GM13977 (cell line): ENCODE measurements at regions not wholly inside any gene's neighbourhood (a gene's known extent, or its start where the extent isn't known, plus 50 kb on each side); places are given as distances from the start of the nearest gene placed in this dataset.

Experiments used
- DNase-seq: peaks from one replicate; pipeline ENCODE4 v3.0.0; 2012; ENCODE audit warnings: low spot score
- CTCF ChIP-seq: IDR thresholded peaks from 2 replicates; pipeline ENCODE4 v1.5.1; 2012; ENCODE audit warnings: mild to moderate bottlenecking, control low read depth; ENCODE audit not compliant: insufficient read depth; ENCODE audit errors: extremely low read depth, missing control alignments
- in situ Hi-C: fragments of 300-500 bp; cut with MboI; formaldehyde crosslinking; loops from one replicate; pipeline ENCODE4 v1.12.0; 2022; ENCODE audit warnings: low sequenced_read_pairs, low pct_unique_long_range_greater_than_20kb, mixed read lengths, inconsistent platforms; ENCODE audit not compliant: unreplicated experiment

DNA sequence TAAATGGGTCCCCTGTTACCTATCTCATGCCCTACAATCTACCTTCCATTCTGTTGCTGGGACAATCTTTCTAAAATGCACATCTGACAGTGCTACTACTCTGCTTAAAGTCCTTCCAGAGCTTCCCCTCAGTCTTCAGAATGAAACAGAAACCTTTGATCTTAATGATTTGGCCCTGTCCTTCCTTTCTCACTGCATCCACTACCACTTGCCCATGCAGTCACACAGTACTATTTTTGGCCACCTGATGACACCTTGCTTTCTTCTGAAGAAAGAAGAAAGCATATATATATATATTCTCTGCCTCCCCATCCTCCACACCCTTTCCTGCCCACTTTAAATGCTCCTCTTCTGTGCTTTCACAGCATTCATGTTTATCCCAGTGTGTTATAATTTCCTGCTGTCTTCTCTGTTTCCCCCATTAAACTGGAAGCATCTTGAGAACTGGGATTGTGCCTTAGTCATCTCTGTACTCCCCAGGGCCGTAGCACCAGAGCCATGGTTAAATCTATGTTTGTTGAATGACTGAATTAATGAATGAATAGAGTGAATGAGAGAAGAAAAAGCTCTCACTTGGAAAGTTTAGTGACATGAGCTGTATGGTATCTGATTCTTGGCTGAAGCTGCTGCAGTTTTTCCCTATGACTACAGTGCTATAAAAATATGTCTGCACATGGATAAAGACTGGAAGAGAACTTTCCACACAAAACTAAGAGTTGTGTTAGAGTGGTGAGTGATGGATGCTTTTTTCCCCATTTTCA is 56.2 kb downstream of the RTL9 start:
- in situ Hi-C loops, result loop anchor here (25.0 kb wide), 1 partner anchor 503 kb away; no protein-coding TSS in a partner anchor
- no peak for TF ChIP-seq CTCF
- DNase-seq, result peak; percentile 18

DNA sequence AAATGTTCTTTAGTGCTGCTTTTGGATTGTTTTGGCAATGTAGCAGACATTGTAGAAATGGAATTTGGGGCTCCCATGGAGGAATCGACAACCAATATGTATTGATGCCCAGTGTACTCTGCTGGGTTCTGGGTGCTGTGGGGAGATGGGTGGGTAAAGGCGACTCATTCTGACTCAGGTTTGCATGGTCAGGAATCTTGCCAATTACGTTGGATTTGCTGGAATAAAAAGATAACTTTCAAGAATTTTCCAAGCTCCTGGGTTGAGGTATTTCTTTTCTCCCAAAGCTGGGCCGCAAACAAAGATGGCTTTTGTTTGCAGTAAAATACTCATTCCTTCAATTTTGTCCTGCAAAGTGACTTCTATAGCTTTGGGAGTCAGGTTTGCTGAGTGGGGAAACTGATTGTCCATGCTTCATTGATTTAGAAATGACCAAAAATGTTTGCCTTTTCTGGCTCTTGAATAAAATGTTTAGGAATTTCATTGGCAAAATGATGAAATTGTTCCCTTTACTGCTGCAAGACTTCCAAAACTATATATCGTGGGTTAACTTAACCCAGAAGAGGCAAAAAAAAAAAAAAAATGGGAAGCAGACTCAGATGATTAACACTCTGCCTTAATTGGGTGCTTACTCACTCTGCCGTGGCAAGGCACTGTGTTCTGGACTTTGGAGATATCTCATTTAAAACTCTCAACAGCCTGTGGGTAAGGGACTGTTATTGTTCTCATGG is 57.0 kb downstream of the RTL9 start:
- in situ Hi-C loops, result loop anchor here (25.0 kb wide), 1 partner anchor 503 kb away; no protein-coding TSS in a partner anchor
- DNase-seq, result no peak
- no peak for TF ChIP-seq CTCF

GRCh38 chrX:110417128-110417527 is 58.5 kb downstream of the RTL9 start:
- no peak for TF ChIP-seq CTCF
- in situ Hi-C loops, result loop anchor here (25.0 kb wide), 1 partner anchor 505 kb away; no protein-coding TSS in a partner anchor
- DNase-seq, result no peak

DNA sequence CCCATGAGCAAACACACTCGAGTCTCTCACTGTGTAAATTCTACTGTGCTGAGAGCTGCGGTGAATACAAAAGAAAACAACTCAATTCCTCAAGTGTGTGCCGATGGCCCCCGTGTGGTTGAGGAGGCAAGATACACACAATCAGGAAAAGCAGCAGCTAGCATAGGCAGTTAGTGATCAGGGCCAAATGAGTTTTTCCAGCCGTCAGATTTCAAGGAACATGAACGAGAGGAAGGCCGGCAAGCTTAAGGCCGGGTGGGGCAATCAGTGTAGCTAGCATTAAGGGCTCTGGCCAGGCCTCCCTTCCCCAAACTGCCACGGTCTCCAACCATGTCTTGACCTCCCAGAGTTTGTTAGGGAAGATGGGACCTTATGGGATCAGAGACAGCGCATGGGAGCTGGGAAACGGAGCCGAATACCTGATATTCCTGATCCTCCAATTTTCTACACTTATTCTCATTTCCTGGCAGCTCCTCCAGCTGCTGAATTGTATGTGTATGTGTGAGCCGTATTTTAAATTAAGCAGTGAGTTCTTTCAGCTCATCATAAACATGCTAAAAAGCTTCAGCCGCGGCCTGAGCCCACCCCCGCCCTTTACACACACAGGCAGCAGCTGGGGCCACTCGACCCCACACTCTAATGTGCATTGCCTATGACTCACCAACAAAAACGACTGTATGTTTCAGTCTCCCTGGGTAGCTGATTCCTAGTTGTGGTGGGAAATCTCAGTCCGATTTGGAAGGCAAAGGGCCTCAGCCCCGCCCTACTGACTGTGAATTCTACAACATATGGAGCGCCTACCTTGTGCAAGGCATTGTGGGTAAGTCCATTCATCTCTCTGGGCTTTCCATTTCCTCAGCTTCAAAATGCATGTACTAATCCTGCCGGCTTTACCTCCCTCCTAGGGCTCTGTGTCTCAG is 59.9 kb downstream of the RTL9 start:
- peak; percentile 23 for DNase-seq
- peak; percentile 42 for TF ChIP-seq CTCF
- in situ Hi-C loops, result loop anchor here (25.0 kb wide), 1 partner anchor 506 kb away; no protein-coding TSS in a partner anchor

GRCh38 chrX:110419512-110419911 is 60.9 kb downstream of the RTL9 start:
- in situ Hi-C loops, result loop anchor here (25.0 kb wide), 1 partner anchor 507 kb away; no protein-coding TSS in a partner anchor
- DNase-seq, result no peak
- no peak for TF ChIP-seq CTCF
